CD4-positive, alpha-beta T cell treated with Interleukin-4 for 4 hours (primary cell): ENCODE measurements at regions not wholly inside any gene's neighbourhood (a gene's known extent, or its start where the extent isn't known, plus 50 kb on each side); places are given as distances from the start of the nearest gene placed in this dataset.

Experiments used
- DNase-seq: peaks from one replicate; pipeline ENCODE4 v3.0.0-alpha.2; 2020

- no peak for DNase-seq
Observed at GRCh38 chr4:187516224-187516623, 479.3 kb upstream of the ZFP42 start.

- DNase-seq: no peak
Observed at GRCh38 chr4:187541666-187542065, 453.9 kb upstream of the ZFP42 start.

- no peak for DNase-seq
Observed at GRCh38 chr4:187544461-187545053, 451.0 kb upstream of the ZFP42 start.

- no peak for DNase-seq
Observed at GRCh38 chr4:187547316-187547715, 448.3 kb upstream of the ZFP42 start.

- DNase-seq: no peak
Observed at GRCh38 chr4:187550256-187550950, 445.2 kb upstream of the ZFP42 start.

GRCh38 chr4:187552781-187553180 lies 442.8 kb upstream of the ZFP42 start:
- no peak for DNase-seq

GRCh38 chr4:187555174-187555573 lies 440.4 kb upstream of the ZFP42 start:
- no peak for DNase-seq

GRCh38 chr4:187558391-187558790 lies 437.2 kb upstream of the ZFP42 start:
- DNase-seq: no peak

GRCh38 chr4:187562345-187562744 lies 433.2 kb upstream of the ZFP42 start:
- no peak for DNase-seq

GRCh38 chr4:187565416-187565815 lies 430.2 kb upstream of the ZFP42 start:
- DNase-seq: no peak

- no peak for DNase-seq
Observed at GRCh38 chr4:187569871-187570270, 425.7 kb upstream of the ZFP42 start.

GRCh38 chr4:187575706-187576105 lies 419.9 kb upstream of the ZFP42 start:
- DNase-seq: no peak

- no peak for DNase-seq
Observed at GRCh38 chr4:187576751-187577150, 418.8 kb upstream of the ZFP42 start.

GRCh38 chr4:187577941-187578480 lies 417.6 kb upstream of the ZFP42 start:
- no peak for DNase-seq

GRCh38 chr4:187586892-187587291 lies 408.7 kb upstream of the ZFP42 start:
- DNase-seq: no peak

- DNase-seq: no peak
Observed at GRCh38 chr4:187598196-187598595, 397.4 kb upstream of the ZFP42 start.

- DNase-seq: no peak
Observed at GRCh38 chr4:187602339-187603092, 393.1 kb upstream of the ZFP42 start.

GRCh38 chr4:187603093-187604025 lies 392.2 kb upstream of the ZFP42 start:
- DNase-seq: no peak

- no peak for DNase-seq
Observed at GRCh38 chr4:187604984-187605383, 390.6 kb upstream of the ZFP42 start.

GRCh38 chr4:187606581-187606980 lies 389.0 kb upstream of the ZFP42 start:
- peak; percentile 1 for DNase-seq

- no peak for DNase-seq
Observed at GRCh38 chr4:187608001-187608421, 387.6 kb upstream of the ZFP42 start.

- no peak for DNase-seq
Observed at GRCh38 chr4:187612301-187612700, 383.3 kb upstream of the ZFP42 start.
